ENCODE measurements at regions not wholly inside any gene's neighbourhood (a gene's known extent, or its start where the extent isn't known, plus 50 kb on each side); places are given as distances from the start of the nearest gene placed in this dataset.
"Not testable (repeated sequence)": the region's sequence is repeated elsewhere in the genome, so short reads cannot be mapped to it uniquely, and the experiment has no call there.

GRCh38 chr15:68494573-68495110 lies 62.7 kb upstream of the ITGA11 start:
- no peak overlapping the region for H3K27ac ChIP-seq
- H3K4me3 ChIP-seq, result no peak overlapping the region
- H4K20me1 ChIP-seq (ENCODE audit: insufficient read depth), result no peaks in the 10 kb centered on the region
- H3K79me2 ChIP-seq (ENCODE audit: low read depth), result no peaks in the 10 kb centered on the region
- BruUV-seq (replicated peaks), result no TSS peak
- no peaks in the 10 kb centered on the region for H3K9me3 ChIP-seq (ENCODE audit: insufficient read depth, low read depth)
- H3K36me3 ChIP-seq (ENCODE audit: low read depth), result no peaks in the 10 kb centered on the region
- TF ChIP-seq CTCF (conservative IDR thresholded peaks at IDR 0.05), result no peak
- no peak for TF ChIP-seq EZH2 (IDR thresholded peaks at IDR 0.05; ENCODE audit: low read depth)
- ChIA-PET POLR2A (ENCODE audit: unreplicated experiment) (no interaction called here), CTCF (no interaction called here)
- H3K4me2 ChIP-seq, result no peak overlapping the region
- H3K4me1 ChIP-seq (replicated peaks; ENCODE audit: insufficient read depth), result no peaks in the 10 kb centered on the region
- H2AFZ ChIP-seq, result no peak overlapping the region
- H3K27me3 ChIP-seq (ENCODE audit: insufficient read depth, low read depth), result peaks cover 32% of the 10 kb centered on the region
- no peak for DNase-seq
- intact Hi-C loops (cut with micrococcal nuclease; ENCODE audit: unreplicated experiment), result no loop called here
- no peaks in the 10 kb centered on the region for H3F3A ChIP-seq (ENCODE audit: insufficient read depth, low read depth)
- no peaks in the 10 kb centered on the region for H3K9me2 ChIP-seq (ENCODE audit: insufficient read depth)

- no peak for DNase-seq
- Histone ChIP-seq H4K20me1 (ENCODE audit: insufficient read depth) (no peaks in the 10 kb centered on the region), H3K27me3 (ENCODE audit: insufficient read depth, low read depth) (peaks cover 32% of the 10 kb centered on the region), H3K4me1 (replicated peaks; ENCODE audit: insufficient read depth) (no peaks in the 10 kb centered on the region), H3F3A (ENCODE audit: insufficient read depth, low read depth) (no peaks in the 10 kb centered on the region), H3K4me3 (no peak overlapping the region), H3K9me3 (ENCODE audit: insufficient read depth, low read depth) (no peaks in the 10 kb centered on the region), H3K9me2 (ENCODE audit: insufficient read depth) (no peaks in the 10 kb centered on the region), H2AFZ (no peak overlapping the region), H3K27ac (no peak overlapping the region), H3K4me2 (no peak overlapping the region), H3K79me2 (ENCODE audit: low read depth) (no peaks in the 10 kb centered on the region), H3K36me3 (ENCODE audit: low read depth) (no peaks in the 10 kb centered on the region)
- CTCF ChIA-PET, result no interaction called here
- intact Hi-C loops (cut with micrococcal nuclease; ENCODE audit: unreplicated experiment), result no loop called here
- TF ChIP-seq EZH2 (IDR thresholded peaks at IDR 0.05; ENCODE audit: low read depth) (no peak), CTCF (conservative IDR thresholded peaks at IDR 0.05) (no peak)
- BruUV-seq (replicated peaks), result no TSS peak
- POLR2A ChIA-PET (ENCODE audit: unreplicated experiment), result no interaction called here
Measured at GRCh38 chr15:68495221-68495950, 63.4 kb upstream of the ITGA11 start.

DNA sequence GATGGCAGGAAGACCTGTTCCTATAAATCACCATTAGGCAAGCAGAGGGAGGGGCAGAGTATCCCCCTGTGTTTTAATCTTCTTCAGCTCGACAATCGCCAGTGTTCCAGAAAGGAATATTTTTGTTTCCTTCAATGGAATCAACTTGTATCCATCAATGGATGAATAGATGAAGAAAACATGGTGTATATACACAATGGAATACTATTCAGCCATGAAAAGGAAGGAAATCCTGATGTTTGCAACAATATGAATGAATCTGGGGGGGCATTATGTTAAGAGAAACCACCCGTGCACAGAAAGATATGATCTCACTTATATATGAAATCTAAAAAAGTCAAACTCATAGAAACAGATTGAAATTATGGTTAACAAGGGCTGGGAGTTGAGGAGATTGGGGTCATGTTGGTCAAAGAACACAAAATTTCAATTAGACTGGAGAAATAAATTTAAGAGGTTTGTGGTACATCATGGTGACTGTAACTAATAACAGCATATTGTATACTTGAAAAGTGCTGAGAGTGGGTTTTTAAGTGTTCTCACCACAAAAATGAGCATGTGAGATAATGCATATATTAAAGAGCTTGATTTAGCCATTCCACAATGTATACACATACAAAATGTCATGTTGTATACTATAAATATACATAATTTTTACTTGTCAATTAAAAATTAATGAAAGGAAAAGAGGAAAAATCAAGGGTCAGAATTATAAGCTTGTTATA lies 64.2 kb upstream of the ITGA11 start:
- no peak overlapping the region for H2AFZ ChIP-seq
- H3K4me1 ChIP-seq (replicated peaks; ENCODE audit: insufficient read depth), result no peaks in the 10 kb centered on the region
- ChIA-PET POLR2A (ENCODE audit: unreplicated experiment) (interaction anchor here (0.7 kb wide), 1 partner anchor 865 kb away, joined by 5 read pairs; no protein-coding TSS in a partner anchor), CTCF (no interaction called here)
- H3K4me2 ChIP-seq, result no peak overlapping the region
- peaks cover 24% of the 10 kb centered on the region for H3K27me3 ChIP-seq (ENCODE audit: insufficient read depth, low read depth)
- DNase-seq, result no peak
- BruUV-seq (replicated peaks), result no TSS peak
- TF ChIP-seq EZH2 (IDR thresholded peaks at IDR 0.05; ENCODE audit: low read depth) (no peak), CTCF (conservative IDR thresholded peaks at IDR 0.05) (no peak)
- H3F3A ChIP-seq (ENCODE audit: insufficient read depth, low read depth), result no peaks in the 10 kb centered on the region
- H3K4me3 ChIP-seq, result no peak overlapping the region
- no peaks in the 10 kb centered on the region for H3K9me3 ChIP-seq (ENCODE audit: insufficient read depth, low read depth)
- intact Hi-C loops (cut with micrococcal nuclease; ENCODE audit: unreplicated experiment), result no loop called here
- no peak overlapping the region for H3K27ac ChIP-seq
- H3K9me2 ChIP-seq (ENCODE audit: insufficient read depth), result no peaks in the 10 kb centered on the region
- no peaks in the 10 kb centered on the region for H4K20me1 ChIP-seq (ENCODE audit: insufficient read depth)
- no peaks in the 10 kb centered on the region for H3K79me2 ChIP-seq (ENCODE audit: low read depth)
- no peaks in the 10 kb centered on the region for H3K36me3 ChIP-seq (ENCODE audit: low read depth)

DNA sequence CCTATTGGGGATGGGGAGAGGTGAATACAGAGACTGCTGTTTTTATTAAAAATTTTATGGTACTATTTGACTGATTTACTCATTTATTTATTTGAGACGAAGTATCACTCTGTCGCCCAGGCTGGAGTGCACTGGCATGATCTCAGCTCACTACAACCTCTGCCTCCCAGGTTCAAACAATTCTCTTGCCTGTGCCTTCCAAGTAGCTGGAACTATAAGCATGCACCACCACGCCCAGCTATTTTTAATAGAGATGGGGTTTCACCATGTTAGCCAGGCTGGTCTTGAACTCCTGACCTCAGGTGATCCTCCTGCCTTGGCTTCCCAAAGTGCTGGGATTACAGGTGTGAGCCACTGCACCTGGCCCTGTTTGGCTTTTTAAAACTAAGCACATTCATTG lies 64.8 kb upstream of the ITGA11 start:
- H3K4me1 ChIP-seq (replicated peaks; ENCODE audit: insufficient read depth); DNase-seq; H3F3A ChIP-seq (ENCODE audit: insufficient read depth, low read depth); H3K27ac ChIP-seq; H2AFZ ChIP-seq; CTCF ChIA-PET; H4K20me1 ChIP-seq (ENCODE audit: insufficient read depth); H3K79me2 ChIP-seq (ENCODE audit: low read depth); H3K4me3 ChIP-seq; H3K4me2 ChIP-seq; intact Hi-C loops (cut with micrococcal nuclease; ENCODE audit: unreplicated experiment); H3K9me3 ChIP-seq (ENCODE audit: insufficient read depth, low read depth); H3K9me2 ChIP-seq (ENCODE audit: insufficient read depth); H3K36me3 ChIP-seq (ENCODE audit: low read depth); BruUV-seq (replicated peaks): not testable (repeated sequence)
- peaks cover 22% of the 10 kb centered on the region for H3K27me3 ChIP-seq (ENCODE audit: insufficient read depth, low read depth)
- POLR2A ChIA-PET (ENCODE audit: unreplicated experiment), result interaction anchor here (0.7 kb wide), 1 partner anchor 866 kb away, joined by 5 read pairs; no protein-coding TSS in a partner anchor

All from PC-9 (cell line).